Small intestine (tissue), 7 donors: ENCODE measurements at regions not wholly inside any gene's neighbourhood (a gene's known extent, or its start where the extent isn't known, plus 50 kb on each side); places are given as distances from the start of the nearest gene placed in this dataset.

Experiments
- DNase-seq, 2 donors: peaks; one replicate each; pipeline versions ENCODE4 v3.0.0 to v3.0.0-alpha.2; 2013
- FAIRE-seq: peaks from 2 replicates; lab custom pipeline; 2012; peaks lifted over from hg19 to GRCh38; lab: Jason Lieb, UNC
- H3K27ac ChIP-seq, 3 donors: one replicate each; pipeline ENCODE4 v1.5.1; 2013; ENCODE audit warnings: low read length in 2 of 3, mild to moderate bottlenecking in 2 of 3, control low read depth in 1 of 3, inconsistent platforms in 1 of 3, low read depth in 1 of 3, moderate library complexity in 1 of 3
- H3K27me3 ChIP-seq, 3 donors: one replicate each; pipeline ENCODE4 v1.6.1; 2013; ENCODE audit warnings: low read length in 3 of 3, inconsistent platforms in 1 of 3; ENCODE audit not compliant: control insufficient read depth in 3 of 3, insufficient read depth in 3 of 3
- H3K36me3 ChIP-seq, 3 donors: one replicate each; pipeline ENCODE4 v1.6.1; 2013; ENCODE audit warnings: low read length in 3 of 3, inconsistent platforms in 1 of 3, low read depth in 1 of 3, mild to moderate bottlenecking in 1 of 3, moderate library complexity in 1 of 3; ENCODE audit not compliant: control insufficient read depth in 3 of 3, insufficient read depth in 2 of 3
- H3K4me1 ChIP-seq, 3 donors: one replicate each; pipeline ENCODE4 v1.6.1; 2013; ENCODE audit warnings: low read length in 2 of 3, inconsistent platforms in 1 of 3, low read depth in 1 of 3, mild to moderate bottlenecking in 1 of 3, moderate library complexity in 1 of 3; ENCODE audit not compliant: control insufficient read depth in 3 of 3, insufficient read depth in 2 of 3
- H3K4me3 ChIP-seq, 3 donors: one replicate each; pipeline ENCODE4 v1.5.1; 2013; ENCODE audit warnings: low read length in 3 of 3, control low read depth in 1 of 3, inconsistent platforms in 1 of 3, low read depth in 1 of 3, mild to moderate bottlenecking in 1 of 3, moderate library complexity in 1 of 3
- H3K9me3 ChIP-seq, 2 donors: one replicate each; pipeline ENCODE4 v1.6.1; 2013; ENCODE audit warnings: low read depth in 1 of 2, low read length in 1 of 2; ENCODE audit not compliant: control insufficient read depth in 2 of 2, insufficient read depth in 1 of 2
- WGBS, 3 donors: extraction: QIAGEN DNeasy Blood & Tissue Kit; methylation state at CpG; one replicate each; pipeline ENCODE4 v1.1.7; 2013; 5-methylcytosine and 5-hydroxymethylcytosine counted together
- donor health status: healthy with polysubstance abuse.
- donor health status: control.
- donor health status: control.
- donor health status: Bipolar disorder and iron deficiency.
- donor health status: healthy.

DNA sequence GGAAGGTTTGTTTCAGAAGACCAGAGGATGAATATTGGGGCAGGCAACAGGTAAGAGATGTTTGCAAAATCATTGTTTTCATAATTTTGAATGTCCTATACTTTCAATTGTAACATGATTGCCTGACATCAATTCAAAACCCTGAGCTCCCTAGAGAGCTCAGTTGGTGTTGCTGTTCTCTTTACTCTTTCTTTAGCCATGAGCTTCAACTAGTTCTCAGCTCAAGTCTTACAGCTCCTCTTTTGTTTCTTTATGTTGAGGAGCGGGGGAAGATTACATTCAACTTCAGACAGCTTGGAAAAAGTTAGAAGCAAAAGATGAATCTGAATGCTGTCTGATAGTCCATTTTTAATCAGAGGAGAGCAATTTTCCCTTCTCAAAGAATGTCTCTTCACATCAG, 144.8 kb upstream of the TACR1 start:
- FAIRE-seq, result no peak
- DNase-seq, result no peak
- H3K27ac ChIP-seq, result no peak overlapping the region
- no peak overlapping the region for H3K4me3 ChIP-seq
- H3K36me3 ChIP-seq, result no peaks in the 10 kb centered on the region
- H3K4me1 ChIP-seq, result no peaks in the 10 kb centered on the region
- no peaks in the 10 kb centered on the region for H3K9me3 ChIP-seq
- WGBS, 3 donors, result 91 to 97% (median 96%) methylated on average over 1 of the region's 1 CpG
- no peaks in the 10 kb centered on the region for H3K27me3 ChIP-seq

DNA sequence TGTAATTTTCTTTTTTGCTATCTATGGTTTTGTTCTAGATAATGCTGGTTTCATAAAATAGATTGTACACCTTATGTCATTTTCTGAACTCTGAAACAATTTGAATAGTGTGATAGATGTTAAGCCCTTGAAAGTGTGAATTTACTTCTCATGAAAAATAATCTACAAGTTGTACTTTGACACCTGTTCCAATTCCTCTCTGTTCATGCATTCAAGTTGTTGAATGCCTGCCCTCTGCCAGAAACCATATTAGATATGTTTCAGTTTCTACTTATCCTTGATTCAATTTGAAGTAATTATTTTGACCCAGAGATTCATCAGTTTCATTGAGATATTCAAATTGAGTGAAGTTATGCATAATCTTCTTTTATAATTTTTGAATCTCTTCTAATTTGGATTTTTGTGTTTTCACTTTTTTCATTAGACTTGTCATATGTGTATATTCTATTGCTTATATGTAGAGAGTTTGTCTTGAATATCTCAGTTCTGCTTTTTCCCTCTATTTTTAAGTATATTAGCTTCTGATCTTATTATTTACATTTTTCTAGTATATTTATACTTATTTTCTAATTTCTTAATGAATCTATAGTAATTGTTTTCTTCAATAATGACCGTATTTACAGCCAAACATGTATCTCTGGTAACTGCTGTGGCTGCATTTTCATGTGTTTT, 143.3 kb upstream of the TACR1 start:
- no peak overlapping the region for H3K27ac ChIP-seq
- H3K27me3 ChIP-seq, result no peaks in the 10 kb centered on the region
- peak; percentile 70 for FAIRE-seq
- H3K4me1 ChIP-seq, result no peaks in the 10 kb centered on the region
- no peaks in the 10 kb centered on the region for H3K9me3 ChIP-seq
- no peak overlapping the region for H3K4me3 ChIP-seq
- no peak for DNase-seq
- WGBS, 3 donors, result 76 to 83% (median 80%) methylated on average over 1 of the region's 1 CpG
- no peaks in the 10 kb centered on the region for H3K36me3 ChIP-seq

DNA sequence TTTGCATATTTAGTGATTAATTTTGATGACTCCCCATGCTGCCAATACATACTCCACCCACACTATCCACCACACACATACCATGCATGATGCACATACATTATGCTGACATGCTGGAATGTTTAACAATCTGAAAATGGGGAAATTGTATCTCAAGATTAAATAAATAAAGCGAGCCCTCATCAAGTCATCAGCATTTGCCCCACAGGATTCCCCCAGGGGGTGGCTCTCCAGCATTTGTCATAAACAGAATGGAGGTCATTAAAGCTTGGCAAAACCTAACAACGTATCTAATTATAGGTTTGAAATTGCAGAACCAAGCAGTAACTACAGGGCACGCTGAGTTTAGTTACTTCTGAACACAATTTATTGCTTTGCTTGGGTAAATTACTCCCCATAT, 141.2 kb upstream of the TACR1 start:
- DNase-seq (no peak), FAIRE-seq (no peak)
- Histone ChIP-seq H3K4me1 (no peaks in the 10 kb centered on the region), H3K4me3 (no peak overlapping the region), H3K27me3 (no peaks in the 10 kb centered on the region), H3K27ac (no peak overlapping the region), H3K36me3 (no peaks in the 10 kb centered on the region), H3K9me3 (no peaks in the 10 kb centered on the region)
- WGBS, 3 donors, result 70 to 75% (median 70%) methylated on average over 3 of the region's 3 CpGs

DNA sequence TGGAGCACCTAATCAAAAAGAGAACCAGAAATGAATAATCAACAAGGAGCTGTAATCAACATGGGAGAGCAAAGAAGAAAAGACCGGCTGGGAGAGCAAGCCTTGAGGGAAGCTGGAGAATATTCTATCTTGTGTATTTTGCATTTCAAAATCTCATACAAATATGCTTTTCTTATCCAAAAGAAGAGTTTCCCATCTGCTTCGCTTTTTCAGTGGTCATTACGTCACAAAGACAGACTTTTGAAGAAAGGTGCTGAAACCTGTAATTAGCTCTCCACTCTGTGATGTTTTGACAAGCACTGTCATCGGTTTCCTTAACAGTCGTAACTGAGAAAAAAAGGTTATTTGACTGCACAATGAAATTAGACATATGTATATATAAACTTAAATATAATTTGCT, 139.1 kb upstream of the TACR1 start:
- 82 to 91% (median 85%) methylated on average over 5 of the region's 5 CpGs for WGBS, 3 donors
- no peak for DNase-seq
- Histone ChIP-seq H3K4me1 (no peaks in the 10 kb centered on the region), H3K27ac (no peak overlapping the region), H3K9me3 (no peaks in the 10 kb centered on the region), H3K4me3 (no peak overlapping the region), H3K27me3 (no peaks in the 10 kb centered on the region), H3K36me3 (no peaks in the 10 kb centered on the region)
- no peak for FAIRE-seq

DNA sequence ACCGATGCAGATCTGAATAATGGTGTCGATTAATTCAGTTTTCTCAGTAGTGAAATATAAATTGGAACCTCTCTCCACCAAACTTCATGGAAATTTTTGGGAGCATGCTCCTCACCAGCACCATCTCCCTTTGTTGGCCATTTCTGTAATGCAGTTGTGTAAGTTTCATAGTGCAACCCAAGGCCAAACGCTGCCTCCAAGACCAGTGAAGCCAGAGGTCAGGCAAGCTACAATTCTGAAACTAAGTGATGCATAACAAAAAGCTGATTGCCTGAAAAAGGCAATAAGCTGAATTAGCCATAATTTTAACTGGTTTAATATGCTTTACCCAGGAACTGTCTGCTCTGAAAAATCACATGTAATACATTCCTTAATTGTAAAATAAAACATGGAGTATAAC, 138.3 kb upstream of the TACR1 start:
- FAIRE-seq (no peak), DNase-seq (no peak)
- no peaks in the 10 kb centered on the region for H3K9me3 ChIP-seq
- no peaks in the 10 kb centered on the region for H3K36me3 ChIP-seq
- 81 to 87% (median 82%) methylated on average over 3 of the region's 3 CpGs for WGBS, 3 donors
- no peak overlapping the region for H3K4me3 ChIP-seq
- no peak overlapping the region for H3K27ac ChIP-seq
- no peaks in the 10 kb centered on the region for H3K4me1 ChIP-seq
- H3K27me3 ChIP-seq, result no peaks in the 10 kb centered on the region

DNA sequence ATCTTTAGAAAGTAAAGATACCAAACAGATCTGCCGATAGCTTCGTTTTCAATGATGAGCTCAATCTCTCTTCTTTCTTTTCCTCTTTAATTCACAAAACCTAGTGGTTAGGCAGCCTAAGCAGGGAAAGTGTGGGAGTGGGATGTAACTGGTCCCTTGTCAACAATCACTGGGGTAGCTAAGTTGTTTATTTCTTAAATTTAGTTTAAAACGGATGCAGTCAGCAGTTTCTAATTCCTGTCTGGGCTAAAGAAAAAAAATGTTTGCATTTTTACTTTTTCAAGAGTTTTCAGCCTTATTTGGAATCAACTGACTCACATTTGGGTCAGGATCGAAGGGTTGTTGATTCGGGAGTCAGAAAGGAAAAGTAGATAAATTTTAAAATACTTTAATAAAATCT, 137.7 kb upstream of the TACR1 start:
- no peak for FAIRE-seq
- Histone ChIP-seq H3K36me3 (no peaks in the 10 kb centered on the region), H3K9me3 (no peaks in the 10 kb centered on the region), H3K4me1 (no peaks in the 10 kb centered on the region), H3K4me3 (no peak overlapping the region), H3K27me3 (no peaks in the 10 kb centered on the region), H3K27ac (no peak overlapping the region)
- DNase-seq, result no peak
- 54 to 69% (median 59%) methylated on average over 5 of the region's 5 CpGs for WGBS, 3 donors

DNA sequence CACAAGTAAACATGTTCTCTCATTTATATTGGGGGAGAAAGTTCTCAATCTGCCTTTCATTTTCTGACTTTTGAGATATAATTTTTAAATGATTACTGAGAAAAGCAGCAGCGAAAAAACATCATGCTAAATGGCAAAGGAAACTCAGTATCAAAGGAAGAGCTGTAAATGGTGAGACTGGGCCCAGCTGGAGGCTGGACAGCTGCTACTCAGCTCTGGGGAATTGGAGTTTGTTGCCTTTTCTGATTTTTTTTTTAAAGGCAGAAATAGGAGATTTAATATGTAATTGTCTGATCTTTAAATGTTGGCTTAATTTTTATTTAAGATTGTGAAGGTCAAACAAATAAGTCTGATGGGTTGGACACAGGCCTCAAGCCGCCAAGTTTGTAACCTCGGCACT, 137.1 kb upstream of the TACR1 start:
- no peak for FAIRE-seq
- WGBS, 3 donors, result 65 to 78% (median 71%) methylated on average over 3 of the region's 3 CpGs

DNA sequence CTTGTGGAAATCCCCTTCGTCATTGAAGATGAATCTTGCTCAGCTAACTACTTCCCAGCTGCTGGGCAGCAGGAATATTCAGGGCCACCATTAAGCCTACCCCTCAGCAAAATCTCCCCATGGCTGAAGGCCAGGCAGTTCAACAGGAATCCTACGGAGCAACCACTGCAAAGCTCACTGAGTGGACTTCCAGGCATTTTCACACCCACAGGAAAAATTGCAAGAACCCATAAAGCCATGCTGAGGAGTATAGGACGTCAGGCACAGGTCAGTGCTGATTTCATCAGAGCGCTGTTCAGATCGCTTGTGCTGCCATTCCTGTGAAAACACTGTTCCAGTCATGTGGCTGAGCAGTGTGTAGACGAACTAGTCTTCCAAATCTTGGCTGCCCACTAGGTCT, 134.8 kb upstream of the TACR1 start:
- no peak overlapping the region for H3K4me3 ChIP-seq
- H3K27ac ChIP-seq, result no peak overlapping the region
- FAIRE-seq (no peak), DNase-seq (no peak)
- 77 to 82% (median 80%) methylated on average over 6 of the region's 6 CpGs for WGBS, 3 donors
- H3K36me3 ChIP-seq, result no peaks in the 10 kb centered on the region
- no peaks in the 10 kb centered on the region for H3K27me3 ChIP-seq
- H3K9me3 ChIP-seq, result no peaks in the 10 kb centered on the region
- H3K4me1 ChIP-seq, result no peaks in the 10 kb centered on the region

More for the DNA sequence above, 137.1 kb upstream of the TACR1 start:
- DNase-seq, result no peak
- Histone ChIP-seq H3K27me3 (no peaks in the 10 kb centered on the region), H3K36me3 (no peaks in the 10 kb centered on the region), H3K27ac (no peak overlapping the region), H3K9me3 (no peaks in the 10 kb centered on the region), H3K4me1 (no peaks in the 10 kb centered on the region), H3K4me3 (no peak overlapping the region)

DNA sequence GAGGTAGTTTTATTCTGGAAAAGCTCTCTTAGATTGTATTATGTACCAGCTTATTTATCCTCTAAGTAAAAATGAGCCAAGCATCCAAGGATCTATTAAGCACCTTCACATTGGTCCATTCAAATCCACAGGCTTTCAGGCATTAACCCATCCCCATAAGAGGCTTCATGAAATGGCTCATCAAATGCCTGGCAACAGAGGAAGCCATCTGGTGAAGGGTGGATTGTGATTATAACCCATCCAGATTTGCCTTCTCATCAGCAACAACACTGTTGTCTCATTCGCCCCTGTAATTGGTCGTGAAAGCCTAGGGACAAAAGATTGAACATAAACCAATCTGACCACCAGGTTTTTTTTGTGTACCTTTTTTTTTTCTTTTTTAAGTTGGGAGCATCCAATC, 134.3 kb upstream of the TACR1 start:
- DNase-seq, result no peak
- H3K4me3 ChIP-seq, result no peak overlapping the region
- WGBS, 3 donors, result 78 to 91% (median 90%) methylated on average over 2 of the region's 2 CpGs
- no peaks in the 10 kb centered on the region for H3K27me3 ChIP-seq
- H3K4me1 ChIP-seq, result no peaks in the 10 kb centered on the region
- no peaks in the 10 kb centered on the region for H3K36me3 ChIP-seq
- FAIRE-seq, result no peak
- no peaks in the 10 kb centered on the region for H3K9me3 ChIP-seq
- no peak overlapping the region for H3K27ac ChIP-seq
